ENCODE measurements at regions not wholly inside any gene's neighbourhood (a gene's known extent, or its start where the extent isn't known, plus 50 kb on each side); places are given as distances from the start of the nearest gene placed in this dataset.

DNA sequence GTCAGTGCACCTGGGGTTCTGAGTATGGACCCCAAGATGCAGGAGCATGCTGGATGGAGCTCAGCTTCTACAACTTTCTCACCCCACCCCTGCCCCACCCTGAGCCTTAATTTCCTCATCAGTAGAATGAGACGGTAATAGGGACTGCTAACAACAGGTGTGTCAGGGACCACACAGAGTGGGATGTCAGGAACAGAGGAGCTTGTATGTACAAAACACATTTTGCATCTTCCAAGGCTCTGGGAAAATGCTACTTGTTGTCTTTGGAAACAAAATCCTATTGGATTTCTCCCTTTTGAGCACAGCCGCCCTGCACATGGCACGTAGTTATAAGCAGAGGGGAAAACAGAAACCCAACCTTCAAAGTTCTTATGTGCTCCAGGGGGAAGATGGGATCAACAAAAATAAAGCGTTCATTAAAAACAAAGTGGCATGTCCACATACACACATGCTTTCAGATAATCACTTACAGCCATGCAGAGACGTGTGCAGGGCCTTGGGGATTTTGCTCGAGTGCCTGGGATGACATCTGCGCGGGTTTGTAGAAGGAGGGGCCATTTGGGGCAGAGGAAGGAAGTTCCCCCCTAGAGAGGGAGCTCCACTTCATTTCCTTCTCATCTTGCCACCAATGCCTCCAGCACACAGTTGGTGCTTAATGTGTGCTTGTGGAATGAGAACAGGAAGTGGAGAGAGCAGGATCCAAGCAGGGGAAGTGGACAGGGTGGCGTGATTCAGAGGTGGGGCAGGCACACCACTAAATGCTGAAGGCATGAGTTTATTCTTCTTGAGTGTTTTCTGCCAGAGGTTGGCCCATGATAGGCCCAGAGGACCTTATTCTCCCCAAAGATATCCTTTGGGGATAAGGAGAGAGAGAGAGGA, 138.9 kb downstream of the SMIM20 start:
- DNase-seq (no peak), ATAC-seq (ENCODE audit: insufficient read depth, low read depth) (no peak)
- Histone ChIP-seq H3K4me2 (ENCODE audit: insufficient read depth, low read length) (no peak overlapping the region), H3K79me2 (ENCODE audit: insufficient read depth, low read length) (no peaks in the 10 kb centered on the region), H3K9me3 (ENCODE audit: insufficient read depth, low read length, severe bottlenecking) (no peaks in the 10 kb centered on the region), H2AFZ (ENCODE audit: low read depth, low read length) (no peak overlapping the region), H3K36me3 (ENCODE audit: insufficient read depth, low read length) (no peaks in the 10 kb centered on the region), H3K9ac (ENCODE audit: low read depth, low read length) (no peak overlapping the region), H3K27ac (ENCODE audit: low read length) (no peak overlapping the region), H3K4me3 (ENCODE audit: low read depth in 1 of 2, low read length in 2 of 2) (no peak overlapping the region), H4K20me1 (ENCODE audit: insufficient read depth, low read length) (no peaks in the 10 kb centered on the region), H3K27me3 (ENCODE audit: insufficient read depth, low read length, poor library complexity) (no peaks in the 10 kb centered on the region), H3K4me1 (ENCODE audit: insufficient read depth, low read length) (no peaks in the 10 kb centered on the region)
- TF ChIP-seq, protein P1, sequence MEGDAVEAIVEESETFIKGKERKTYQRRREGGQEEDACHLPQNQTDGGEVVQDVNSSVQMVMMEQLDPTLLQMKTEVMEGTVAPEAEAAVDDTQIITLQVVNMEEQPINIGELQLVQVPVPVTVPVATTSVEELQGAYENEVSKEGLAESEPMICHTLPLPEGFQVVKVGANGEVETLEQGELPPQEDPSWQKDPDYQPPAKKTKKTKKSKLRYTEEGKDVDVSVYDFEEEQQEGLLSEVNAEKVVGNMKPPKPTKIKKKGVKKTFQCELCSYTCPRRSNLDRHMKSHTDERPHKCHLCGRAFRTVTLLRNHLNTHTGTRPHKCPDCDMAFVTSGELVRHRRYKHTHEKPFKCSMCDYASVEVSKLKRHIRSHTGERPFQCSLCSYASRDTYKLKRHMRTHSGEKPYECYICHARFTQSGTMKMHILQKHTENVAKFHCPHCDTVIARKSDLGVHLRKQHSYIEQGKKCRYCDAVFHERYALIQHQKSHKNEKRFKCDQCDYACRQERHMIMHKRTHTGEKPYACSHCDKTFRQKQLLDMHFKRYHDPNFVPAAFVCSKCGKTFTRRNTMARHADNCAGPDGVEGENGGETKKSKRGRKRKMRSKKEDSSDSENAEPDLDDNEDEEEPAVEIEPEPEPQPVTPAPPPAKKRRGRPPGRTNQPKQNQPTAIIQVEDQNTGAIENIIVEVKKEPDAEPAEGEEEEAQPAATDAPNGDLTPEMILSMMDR (IDR thresholded peaks at IDR 0.05; ENCODE audit: borderline replicate concordance, extremely low read depth, low read length, poor library complexity, severe bottlenecking), result no peak
- TF ChIP-seq EZH2 (IDR thresholded peaks at IDR 0.05; ENCODE audit: borderline replicate concordance, low read depth, low read length, severe bottlenecking), result no peak

GRCh38 chr4:26053761-26054160, 139.7 kb downstream of the SMIM20 start:
- Histone ChIP-seq H3K27ac (ENCODE audit: low read length) (no peak overlapping the region), H2AFZ (ENCODE audit: low read depth, low read length) (no peak overlapping the region), H4K20me1 (ENCODE audit: insufficient read depth, low read length) (no peaks in the 10 kb centered on the region), H3K4me3 (ENCODE audit: low read depth in 1 of 2, low read length in 2 of 2) (no peak overlapping the region), H3K36me3 (ENCODE audit: insufficient read depth, low read length) (no peaks in the 10 kb centered on the region), H3K79me2 (ENCODE audit: insufficient read depth, low read length) (no peaks in the 10 kb centered on the region), H3K4me2 (ENCODE audit: insufficient read depth, low read length) (no peak overlapping the region), H3K4me1 (ENCODE audit: insufficient read depth, low read length) (no peaks in the 10 kb centered on the region), H3K9me3 (ENCODE audit: insufficient read depth, low read length, severe bottlenecking) (no peaks in the 10 kb centered on the region), H3K9ac (ENCODE audit: low read depth, low read length) (no peak overlapping the region), H3K27me3 (ENCODE audit: insufficient read depth, low read length, poor library complexity) (no peaks in the 10 kb centered on the region)
- no peak for DNase-seq
- no peak for TF ChIP-seq EZH2 (IDR thresholded peaks at IDR 0.05; ENCODE audit: borderline replicate concordance, low read depth, low read length, severe bottlenecking)
- TF ChIP-seq, protein P1 (IDR thresholded peaks at IDR 0.05; ENCODE audit: borderline replicate concordance, extremely low read depth, low read length, poor library complexity, severe bottlenecking), result no peak
- no peak for ATAC-seq (ENCODE audit: insufficient read depth, low read depth)

- TF ChIP-seq, protein P1 (IDR thresholded peaks at IDR 0.05; ENCODE audit: borderline replicate concordance, extremely low read depth, low read length, poor library complexity, severe bottlenecking), result no peak
- no peak for TF ChIP-seq EZH2 (IDR thresholded peaks at IDR 0.05; ENCODE audit: borderline replicate concordance, low read depth, low read length, severe bottlenecking)
- no peaks in the 10 kb centered on the region for H3K4me1 ChIP-seq (ENCODE audit: insufficient read depth, low read length)
- H3K79me2 ChIP-seq (ENCODE audit: insufficient read depth, low read length), result no peaks in the 10 kb centered on the region
- no peaks in the 10 kb centered on the region for H4K20me1 ChIP-seq (ENCODE audit: insufficient read depth, low read length)
- no peaks in the 10 kb centered on the region for H3K9me3 ChIP-seq (ENCODE audit: insufficient read depth, low read length, severe bottlenecking)
- no peak overlapping the region for H3K27ac ChIP-seq (ENCODE audit: low read length)
- no peak overlapping the region for H3K4me3 ChIP-seq (ENCODE audit: low read depth in 1 of 2, low read length in 2 of 2)
- DNase-seq, result no peak
- H2AFZ ChIP-seq (ENCODE audit: low read depth, low read length), result no peak overlapping the region
- no peak for ATAC-seq (ENCODE audit: insufficient read depth, low read depth)
- H3K4me2 ChIP-seq (ENCODE audit: insufficient read depth, low read length), result no peak overlapping the region
- no peaks in the 10 kb centered on the region for H3K36me3 ChIP-seq (ENCODE audit: insufficient read depth, low read length)
- no peak overlapping the region for H3K9ac ChIP-seq (ENCODE audit: low read depth, low read length)
- no peaks in the 10 kb centered on the region for H3K27me3 ChIP-seq (ENCODE audit: insufficient read depth, low read length, poor library complexity)
These were observed 141.8 kb downstream of the SMIM20 start for GRCh38 chr4:26055855-26056254.
